GM12878 (cell line): ENCODE measurements at regions not wholly inside any gene's neighbourhood (a gene's known extent, or its start where the extent isn't known, plus 50 kb on each side); places are given as distances from the start of the nearest gene placed in this dataset.

Source experiments
- ATAC-seq: fragments of 200-7000 bp; cut with Tn5 transposase; 3 replicates; pipeline ENCODE4 v1.9.1; 2020; ENCODE audit warnings: mild to moderate bottlenecking, moderate library complexity
- BruUV-seq: library from RNA; stranded (reverse); fragments of 400-500 nt; replicated peaks from 2 replicates; lab custom pipeline; 2021; lab: Mats Ljungman, UMichigan
- CTCF ChIA-PET: fragments of 300-600 bp; sonication (Branson Sonifier 250); formaldehyde crosslinking; extraction: SDS; loops from one replicate; lab custom pipeline; 2021; ENCODE audit warnings: inconsistent platforms; lab: Yijun Ruan, JAX
- POLR2A ChIA-PET: fragments of 350-600 bp; formaldehyde crosslinking; extraction: SDS; loops from one replicate; lab custom pipeline; 2021; ENCODE audit warnings: inconsistent platforms; lab: Charles Lee
- RAD21 ChIA-PET: fragments of 300-600 bp; sonication (Branson Sonifier 250); formaldehyde crosslinking; loops from one replicate; lab custom pipeline; 2023; ENCODE audit warnings: antibody characterized with exemption; ENCODE audit not compliant: unreplicated experiment; lab: Charles Lee
- SMC1A ChIA-PET: fragments of 300-600 bp; sonication (Branson Sonifier 250); formaldehyde crosslinking; loops from one replicate; lab custom pipeline; 2023; ENCODE audit not compliant: unreplicated experiment, uncharacterized antibody; lab: Charles Lee
- DNase-seq: peaks from one replicate; pipeline ENCODE4 v3.0.0-alpha.2; 2011; ENCODE audit warnings: low read depth, low spot score
- FAIRE-seq: peaks from 3 replicates; lab custom pipeline; 2011; peaks lifted over from hg19 to GRCh38; lab: Jason Lieb, UNC
- H2AFZ ChIP-seq: 2 replicates; pipeline ENCODE4 v1.6.0; 2011; ENCODE audit warnings: low read depth, low read length, control low read depth; ENCODE audit not compliant: control insufficient read depth
- H3K27ac ChIP-seq: 2 replicates; pipeline ENCODE4 v1.5.1; 2011; ENCODE audit warnings: control low read depth; ENCODE audit not compliant: control insufficient read depth, insufficient read depth
- H3K27me3 ChIP-seq, 2 experiments: replicated peaks in 1 of 2; 2 replicates each; pipeline versions ENCODE4 v1.6.0 to v1.6.1; 2011; ENCODE audit warnings: low read length in 1 of 2; ENCODE audit not compliant: control insufficient read depth in 2 of 2, insufficient read depth in 2 of 2
- H3K36me3 ChIP-seq, 2 experiments: 2 replicates each; pipeline ENCODE4 v1.5.1; 2011; ENCODE audit warnings: low read length in 1 of 2; ENCODE audit not compliant: control insufficient read depth in 2 of 2, insufficient read depth in 2 of 2
- H3K4me1 ChIP-seq: 2 replicates; pipeline ENCODE4 v1.6.1; 2011; ENCODE audit warnings: mild to moderate bottlenecking, low read length, moderate library complexity, mixed read lengths; ENCODE audit not compliant: control insufficient read depth, insufficient read depth
- H3K4me2 ChIP-seq: 2 replicates; pipeline ENCODE4 v1.6.0; 2011; ENCODE audit warnings: control low read depth; ENCODE audit not compliant: control insufficient read depth, insufficient read depth
- H3K4me3 ChIP-seq: fragments of 200-600 bp; sonication (generic); 2 replicates; pipeline ENCODE4 v1.5.1; 2016
- H3K79me2 ChIP-seq: 2 replicates; pipeline ENCODE4 v1.6.0; 2011; ENCODE audit warnings: low read length; ENCODE audit not compliant: control insufficient read depth, insufficient read depth
- H3K9ac ChIP-seq: 2 replicates; pipeline ENCODE4 v1.8.0; 2011; ENCODE audit warnings: low read length, control low read depth, mixed read lengths; ENCODE audit not compliant: control insufficient read depth, insufficient read depth
- H3K9me3 ChIP-seq: replicated peaks from 3 replicates; pipeline ENCODE4 v1.5.1; 2011; ENCODE audit warnings: mild to moderate bottlenecking, low read length; ENCODE audit not compliant: control insufficient read depth, insufficient read depth
- H4K20me1 ChIP-seq: 2 replicates; pipeline ENCODE4 v1.6.0; 2011; ENCODE audit not compliant: control insufficient read depth, insufficient read depth
- CHD1 ChIP-seq: IDR thresholded peaks from 2 replicates; pipeline ENCODE4 v1.6.1; 2012; ENCODE audit warnings: low read depth, low read length, improper control_type of control experiment
- MYC ChIP-seq: IDR thresholded peaks from 2 replicates; pipeline ENCODE4 v1.6.1; 2011; ENCODE audit warnings: mild to moderate bottlenecking, low read length, moderate library complexity, inconsistent platforms; ENCODE audit not compliant: insufficient read depth, insufficient replicate concordance, insufficient read length, severe bottlenecking
- POLR2AphosphoS5 ChIP-seq: IDR thresholded peaks from 2 replicates; pipeline ENCODE4 v1.6.1; 2011; ENCODE audit warnings: mild to moderate bottlenecking, low read length, inconsistent platforms
- SREBF1 ChIP-seq: IDR thresholded peaks from 2 replicates; pipeline ENCODE4 v1.6.1; 2012; ENCODE audit warnings: mild to moderate bottlenecking, low read length
- TBL1XR1 ChIP-seq: IDR thresholded peaks from 2 replicates; pipeline ENCODE4 v1.6.1; 2012; ENCODE audit warnings: low read depth, low read length, improper control_type of control experiment
- ZNF24 ChIP-seq: fragments of 450-650 bp; IDR thresholded peaks from 2 replicates; pipeline ENCODE4 v1.6.1; 2017; ENCODE audit warnings: antibody characterized with exemption, mild to moderate bottlenecking
- WGBS: methylation state at CpG from one replicate; pipeline ENCODE4 v1.1.6; 2016; ENCODE audit warnings: low lambda C conversion rate; ENCODE audit not compliant: insufficient replicate concordance, insufficient coverage; ENCODE audit errors: missing lambda C conversion rate; 5-methylcytosine and 5-hydroxymethylcytosine counted together
- in situ Hi-C: fragments of 300-500 bp; cut with MboI; formaldehyde crosslinking; loops from 9 replicates; pipeline ENCODE4 v1.14.3; 2018; ENCODE audit warnings: mixed read lengths
- intact Hi-C: fragments of 100-400 bp; cut with micrococcal nuclease; formaldehyde crosslinking; loops from one replicate; pipeline ENCODE4 v1.14.2; 2022; ENCODE audit not compliant: unreplicated experiment
- TF ChIP-seq, protein P1 (sequence below): IDR thresholded peaks from 2 replicates; pipeline ENCODE4 v1.6.1; 2012; ENCODE audit warnings: low read depth, low read length, improper control_type of control experiment
- TF ChIP-seq, protein P2 (sequence below): fragments of 450-650 bp; formaldehyde crosslinking; IDR thresholded peaks from 2 replicates; pipeline ENCODE4 v1.5.0; 2022; ENCODE audit warnings: mild to moderate bottlenecking, missing genetic modification characterization

GRCh38 chr17:13287226-13287625, 269.4 kb upstream of the ELAC2 start:
- no TSS peak for BruUV-seq
- no peak overlapping the region for H3K4me2 ChIP-seq
- no peak overlapping the region for H3K27ac ChIP-seq
- in situ Hi-C loops (no loop called here), intact Hi-C loops (no loop called here)
- H3K4me3 ChIP-seq: no peak overlapping the region
- 71% methylated on average over 6 of the region's 6 CpGs for WGBS
- DNase-seq (no peak), FAIRE-seq (no peak), ATAC-seq (no peak)
- SMC1A ChIA-PET: no interaction called here
- RAD21 ChIA-PET: no interaction called here
- no peaks in the 10 kb centered on the region for H3K27me3 ChIP-seq
- no peaks in the 10 kb centered on the region for H3K36me3 ChIP-seq
- H2AFZ ChIP-seq: no peak overlapping the region
- H3K9me3 ChIP-seq: no peaks in the 10 kb centered on the region; the same call in 2 of the 3 replicates
- no peaks in the 10 kb centered on the region for H4K20me1 ChIP-seq
- H3K9ac ChIP-seq: no peak overlapping the region
- CTCF ChIA-PET: no interaction called here
- no peak for TF ChIP-seq SREBF1
- TF ChIP-seq, protein P1, sequence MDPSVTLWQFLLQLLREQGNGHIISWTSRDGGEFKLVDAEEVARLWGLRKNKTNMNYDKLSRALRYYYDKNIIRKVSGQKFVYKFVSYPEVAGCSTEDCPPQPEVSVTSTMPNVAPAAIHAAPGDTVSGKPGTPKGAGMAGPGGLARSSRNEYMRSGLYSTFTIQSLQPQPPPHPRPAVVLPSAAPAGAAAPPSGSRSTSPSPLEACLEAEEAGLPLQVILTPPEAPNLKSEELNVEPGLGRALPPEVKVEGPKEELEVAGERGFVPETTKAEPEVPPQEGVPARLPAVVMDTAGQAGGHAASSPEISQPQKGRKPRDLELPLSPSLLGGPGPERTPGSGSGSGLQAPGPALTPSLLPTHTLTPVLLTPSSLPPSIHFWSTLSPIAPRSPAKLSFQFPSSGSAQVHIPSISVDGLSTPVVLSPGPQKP: no peak
- TF ChIP-seq ZNF24: no peak
- TF ChIP-seq TBL1XR1: no peak
- no peak for TF ChIP-seq MYC
- no peak for TF ChIP-seq POLR2AphosphoS5
- TF ChIP-seq, protein P2, sequence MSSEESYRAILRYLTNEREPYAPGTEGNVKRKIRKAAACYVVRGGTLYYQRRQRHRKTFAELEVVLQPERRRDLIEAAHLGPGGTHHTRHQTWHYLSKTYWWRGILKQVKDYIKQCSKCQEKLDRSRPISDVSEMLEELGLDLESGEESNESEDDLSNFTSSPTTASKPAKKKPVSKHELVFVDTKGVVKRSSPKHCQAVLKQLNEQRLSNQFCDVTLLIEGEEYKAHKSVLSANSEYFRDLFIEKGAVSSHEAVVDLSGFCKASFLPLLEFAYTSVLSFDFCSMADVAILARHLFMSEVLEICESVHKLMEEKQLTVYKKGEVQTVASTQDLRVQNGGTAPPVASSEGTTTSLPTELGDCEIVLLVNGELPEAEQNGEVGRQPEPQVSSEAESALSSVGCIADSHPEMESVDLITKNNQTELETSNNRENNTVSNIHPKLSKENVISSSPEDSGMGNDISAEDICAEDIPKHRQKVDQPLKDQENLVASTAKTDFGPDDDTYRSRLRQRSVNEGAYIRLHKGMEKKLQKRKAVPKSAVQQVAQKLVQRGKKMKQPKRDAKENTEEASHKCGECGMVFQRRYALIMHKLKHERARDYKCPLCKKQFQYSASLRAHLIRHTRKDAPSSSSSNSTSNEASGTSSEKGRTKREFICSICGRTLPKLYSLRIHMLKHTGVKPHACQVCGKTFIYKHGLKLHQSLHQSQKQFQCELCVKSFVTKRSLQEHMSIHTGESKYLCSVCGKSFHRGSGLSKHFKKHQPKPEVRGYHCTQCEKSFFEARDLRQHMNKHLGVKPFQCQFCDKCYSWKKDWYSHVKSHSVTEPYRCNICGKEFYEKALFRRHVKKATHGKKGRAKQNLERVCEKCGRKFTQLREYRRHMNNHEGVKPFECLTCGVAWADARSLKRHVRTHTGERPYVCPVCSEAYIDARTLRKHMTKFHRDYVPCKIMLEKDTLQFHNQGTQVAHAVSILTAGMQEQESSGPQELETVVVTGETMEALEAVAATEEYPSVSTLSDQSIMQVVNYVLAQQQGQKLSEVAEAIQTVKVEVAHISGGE (CRISPR knock-in tag): no peak
- TF ChIP-seq CHD1: no peak
- H3K4me1 ChIP-seq: no peaks in the 10 kb centered on the region
- POLR2A ChIA-PET: no interaction called here
- H3K79me2 ChIP-seq: no peaks in the 10 kb centered on the region
